ENCODE measurements at regions not wholly inside any gene's neighbourhood (a gene's known extent, or its start where the extent isn't known, plus 50 kb on each side); places are given as distances from the start of the nearest gene placed in this dataset.

DNA sequence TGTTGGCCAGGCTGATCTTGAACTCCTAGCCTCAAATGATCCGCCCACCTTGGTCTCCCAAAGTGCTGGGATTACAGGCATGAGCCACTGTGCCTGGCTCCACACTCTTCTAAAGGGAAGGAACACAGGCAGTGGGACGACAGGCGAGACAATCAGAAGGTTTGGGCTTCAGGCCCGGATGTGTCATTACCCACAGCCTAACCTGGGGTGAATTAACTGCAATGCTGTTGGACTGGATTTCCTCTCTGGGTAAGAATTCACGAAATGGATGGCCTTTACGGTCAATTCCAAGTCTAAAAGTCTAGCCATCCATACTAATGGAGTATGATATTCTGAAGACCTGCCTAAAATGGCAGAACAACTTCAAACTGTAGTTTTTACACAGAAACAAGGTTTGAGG lies 83.7 kb upstream of the CCDC28A start (continued):
- no peak for TF ChIP-seq ZNF425 (CRISPR knock-in tag; conservative IDR thresholded peaks at IDR 0.05)

DNA sequence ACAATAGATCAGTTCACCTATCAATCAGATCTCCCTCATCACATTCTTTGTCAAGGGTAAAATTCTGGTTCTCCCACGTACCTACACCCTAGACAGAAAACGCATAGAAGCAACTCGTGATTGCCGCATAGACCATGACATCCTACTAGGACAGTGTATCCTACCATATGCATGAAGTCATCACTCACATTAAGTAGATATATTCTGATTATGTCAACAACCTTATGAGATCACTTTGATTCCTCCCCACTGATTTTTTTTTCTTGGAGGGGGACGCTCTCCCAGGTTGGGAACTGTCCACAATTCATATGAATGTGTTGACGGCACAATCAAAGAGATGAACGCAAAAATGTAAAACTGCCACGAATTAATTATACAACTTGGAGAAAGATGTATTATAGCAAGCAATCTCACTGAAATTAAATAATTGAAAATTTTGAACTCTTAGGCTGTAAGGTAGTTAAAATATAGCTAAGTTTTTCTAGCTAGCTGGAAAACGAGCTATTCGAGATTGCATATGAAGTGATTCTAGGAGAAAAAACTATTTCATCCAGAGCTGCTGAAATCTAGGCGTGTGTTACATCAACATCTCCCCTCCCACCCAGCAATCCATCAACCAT lies 82.5 kb upstream of the CCDC28A start:
- no peak for DNase-seq (ENCODE audit: low spot score)
- no peak for ATAC-seq
- H3K36me3 Mint-ChIP-seq, result no peaks in the 10 kb centered on the region
- peaks cover 5% of the 10 kb centered on the region; the same call in 1 of the 2 replicates for H3K27me3 Mint-ChIP-seq (ENCODE audit: low read depth)
- TF ChIP-seq E2F1 (CRISPR knock-in tag; IDR thresholded peaks at IDR 0.05), result no peak
- TF ChIP-seq SP1 (CRISPR knock-in tag; conservative IDR thresholded peaks at IDR 0.05), result no peak
- no peak for TF ChIP-seq GRHL2 (CRISPR knock-in tag; IDR thresholded peaks at IDR 0.05; ENCODE audit: insufficient replicate concordance, severe bottlenecking)
- TF ChIP-seq GABPB1 (CRISPR knock-in tag; IDR thresholded peaks at IDR 0.05), result peak; percentile 87
- POLR2A ChIA-PET, result interaction anchor here (1.2 to 1.7 kb wide), 2 partner anchors 8 to 62 kb away, joined by 4 read pairs; no protein-coding TSS in a partner anchor
- CTCF ChIA-PET, result interaction anchor here (0.7 to 3.4 kb wide), 13 partner anchors 8 to 576 kb away, joined by 3 to 18 read pairs (median 5); partner anchors contain the start of gene HEBP2
- H3K4me3 Mint-ChIP-seq, result peak overlapping the region; percentile 86
- no peaks in the 10 kb centered on the region for H3K9me3 Mint-ChIP-seq
- peaks cover 32% of the 10 kb centered on the region for H3K4me1 Mint-ChIP-seq
- peak overlapping the region; percentile 52; the same call in 1 of the 2 replicates for H3K27ac Mint-ChIP-seq

- no peak for TF ChIP-seq JUN (CRISPR knock-in tag; IDR thresholded peaks at IDR 0.05)
- peak; percentile 6; the same call in 1 of the 2 replicates for TF ChIP-seq GABPB1 (CRISPR knock-in tag; IDR thresholded peaks at IDR 0.05)
- ChIA-PET POLR2A (interaction anchor here (1.2 to 1.7 kb wide), 2 partner anchors 9 to 63 kb away, joined by 4 read pairs; no protein-coding TSS in a partner anchor), CTCF (interaction anchor here (0.7 to 3.4 kb wide), 20 partner anchors 8 to 576 kb away, joined by 3 to 18 read pairs (median 4); partner anchors contain the start of gene HEBP2)
- H3K4me1 Mint-ChIP-seq, result peaks cover 32% of the 10 kb centered on the region
- ATAC-seq, result peak; percentile 3; the same call in 1 of the 2 replicates
- H3K9me3 Mint-ChIP-seq, result no peaks in the 10 kb centered on the region
- no peak for DNase-seq (ENCODE audit: low spot score)
- peak overlapping the region; percentile 86 for H3K4me3 Mint-ChIP-seq
- peak overlapping the region; percentile 35 for H3K27ac Mint-ChIP-seq
- no peaks in the 10 kb centered on the region for H3K36me3 Mint-ChIP-seq
- H3K27me3 Mint-ChIP-seq (ENCODE audit: low read depth), result peaks cover 5% of the 10 kb centered on the region; the same call in 1 of the 2 replicates
Observed at GRCh38 chr6:138691595-138692057, 81.9 kb upstream of the CCDC28A start.

GRCh38 chr6:138692058-138692977 lies 81.3 kb upstream of the CCDC28A start:
- ChIA-PET CTCF (interaction anchor here (0.7 to 3.4 kb wide), 28 partner anchors 9 to 577 kb away, joined by 3 to 18 read pairs (median 4); partner anchors contain the start of genes CCDC28A, HEBP2 and REPS1), POLR2A (interaction anchor here (1.2 to 1.7 kb wide), 2 partner anchors 9 to 63 kb away, joined by 4 read pairs; no protein-coding TSS in a partner anchor)
- ATAC-seq (peak; percentile 31), DNase-seq (ENCODE audit: low spot score) (peak; percentile 61)
- Mint-ChIP-seq H3K4me1 (peaks cover 32% of the 10 kb centered on the region), H3K9me3 (no peaks in the 10 kb centered on the region), H3K36me3 (no peaks in the 10 kb centered on the region), H3K4me3 (peak overlapping the region; percentile 86), H3K27ac (peak overlapping the region; percentile 35), H3K27me3 (ENCODE audit: low read depth) (peaks cover 5% of the 10 kb centered on the region; the same call in 1 of the 2 replicates)
- TF ChIP-seq ZNF671 (CRISPR knock-in tag; IDR thresholded peaks at IDR 0.05), result no peak
- TF ChIP-seq HMGA2 (CRISPR knock-in tag; IDR thresholded peaks at IDR 0.05), result no peak
- no peak for TF ChIP-seq TEAD4 (CRISPR knock-in tag; IDR thresholded peaks at IDR 0.05)
- no peak for TF ChIP-seq STAT6 (CRISPR knock-in tag; conservative IDR thresholded peaks at IDR 0.05; ENCODE audit: low read depth)
- peak; percentile 63; the same call in 1 of the 2 replicates for TF ChIP-seq ZNF423 (CRISPR knock-in tag; IDR thresholded peaks at IDR 0.05)
- 0 out of 2 replicates have a peak, but pooled peaks have one; percentile 17 for TF ChIP-seq GABPB1 (CRISPR knock-in tag; IDR thresholded peaks at IDR 0.05)
- no peak for TF ChIP-seq ESRRA (CRISPR knock-in tag; IDR thresholded peaks at IDR 0.05; ENCODE audit: borderline replicate concordance)
- TF ChIP-seq, protein P1, sequence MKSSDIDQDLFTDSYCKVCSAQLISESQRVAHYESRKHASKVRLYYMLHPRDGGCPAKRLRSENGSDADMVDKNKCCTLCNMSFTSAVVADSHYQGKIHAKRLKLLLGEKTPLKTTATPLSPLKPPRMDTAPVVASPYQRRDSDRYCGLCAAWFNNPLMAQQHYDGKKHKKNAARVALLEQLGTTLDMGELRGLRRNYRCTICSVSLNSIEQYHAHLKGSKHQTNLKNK (CRISPR knock-in tag; IDR thresholded peaks at IDR 0.05), result no peak
- no peak for TF ChIP-seq GRHL2 (CRISPR knock-in tag; IDR thresholded peaks at IDR 0.05; ENCODE audit: insufficient replicate concordance, severe bottlenecking)
- TF ChIP-seq IRF2 (CRISPR knock-in tag; IDR thresholded peaks at IDR 0.05; ENCODE audit: borderline replicate concordance, low read depth), result no peak
- TF ChIP-seq E2F1 (CRISPR knock-in tag; IDR thresholded peaks at IDR 0.05), result no peak
- TF ChIP-seq KAT7 (CRISPR knock-in tag; IDR thresholded peaks at IDR 0.05; ENCODE audit: borderline replicate concordance), result no peak
- TF ChIP-seq CREM (CRISPR knock-in tag; IDR thresholded peaks at IDR 0.05), result no peak; the same call in 1 of the 2 replicates
- TF ChIP-seq ATF1 (CRISPR knock-in tag; IDR thresholded peaks at IDR 0.05), result 0 out of 2 replicates have a peak, but pooled peaks have one; percentile 27
- no peak for TF ChIP-seq ZNF317 (CRISPR knock-in tag; IDR thresholded peaks at IDR 0.05; ENCODE audit: borderline replicate concordance, low read depth)

Measured in WTC11 (cell line).